GM20000 (cell line): ENCODE measurements at regions not wholly inside any gene's neighbourhood (a gene's known extent, or its start where the extent isn't known, plus 50 kb on each side); places are given as distances from the start of the nearest gene placed in this dataset.
A peak's percentile ranks its signal among the peaks of the same experiment; 100 is the strongest.

ENCODE experiments used
- DNase-seq: peaks from one replicate; pipeline ENCODE4 v3.0.0; 2012; ENCODE audit warnings: low spot score
- CTCF ChIP-seq: IDR thresholded peaks from 2 replicates; pipeline ENCODE4 v1.5.1; 2012; ENCODE audit warnings: mild to moderate bottlenecking, control low read depth; ENCODE audit errors: extremely low read depth, missing control alignments

- no peak for TF ChIP-seq CTCF
- no peak for DNase-seq
These were observed 205.7 kb upstream of the SGCD start for GRCh38 chr5:156121234-156121633.

DNA sequence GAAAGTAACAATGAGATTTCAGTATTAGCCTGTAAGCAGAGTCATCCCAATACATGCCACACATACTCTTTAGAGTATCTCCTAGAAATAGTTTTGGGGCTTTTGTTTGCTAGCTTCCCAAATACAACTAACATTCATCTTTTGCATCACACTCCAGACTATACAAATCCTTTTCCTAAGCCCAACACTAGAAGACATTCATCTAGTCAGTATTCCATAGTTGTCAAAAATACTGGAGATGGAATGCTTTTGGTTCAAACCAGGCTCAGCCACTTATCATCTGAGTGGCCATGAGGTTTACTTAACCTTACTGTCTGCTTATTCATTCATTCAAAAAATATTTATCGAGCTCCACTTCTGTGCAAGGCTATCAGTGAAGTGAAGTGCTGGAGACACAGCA lies 205.1 kb upstream of the SGCD start:
- DNase-seq, result no peak
- TF ChIP-seq CTCF, result no peak

DNA sequence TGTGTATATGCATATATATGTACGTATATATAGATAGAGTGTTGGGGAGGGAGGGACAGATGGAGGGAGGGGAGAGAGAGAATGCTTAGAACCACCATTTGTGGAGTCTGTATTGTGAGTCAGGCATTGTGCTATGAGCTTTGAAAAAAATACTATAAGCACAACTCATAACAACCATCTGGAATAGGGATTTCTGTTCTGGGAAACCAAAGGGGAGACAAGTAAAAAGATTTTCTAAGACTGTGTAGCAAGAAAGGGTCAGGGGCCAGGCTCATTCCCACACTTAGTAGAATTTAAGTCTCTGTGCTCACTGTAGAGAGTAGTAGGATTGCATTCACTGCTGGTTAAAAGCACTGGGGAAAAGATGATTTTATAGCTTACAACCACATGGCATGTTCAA lies 202.3 kb upstream of the SGCD start:
- DNase-seq, result no peak
- TF ChIP-seq CTCF, result no peak

- no peak for TF ChIP-seq CTCF
These were observed 201.8 kb upstream of the SGCD start for GRCh38 chr5:156125118-156125517.

GRCh38 chr5:156126716-156127115 lies 200.2 kb upstream of the SGCD start:
- no peak for DNase-seq
- no peak for TF ChIP-seq CTCF

More at GRCh38 chr5:156125118-156125517, 201.8 kb upstream of the SGCD start:
- DNase-seq, result no peak

DNA sequence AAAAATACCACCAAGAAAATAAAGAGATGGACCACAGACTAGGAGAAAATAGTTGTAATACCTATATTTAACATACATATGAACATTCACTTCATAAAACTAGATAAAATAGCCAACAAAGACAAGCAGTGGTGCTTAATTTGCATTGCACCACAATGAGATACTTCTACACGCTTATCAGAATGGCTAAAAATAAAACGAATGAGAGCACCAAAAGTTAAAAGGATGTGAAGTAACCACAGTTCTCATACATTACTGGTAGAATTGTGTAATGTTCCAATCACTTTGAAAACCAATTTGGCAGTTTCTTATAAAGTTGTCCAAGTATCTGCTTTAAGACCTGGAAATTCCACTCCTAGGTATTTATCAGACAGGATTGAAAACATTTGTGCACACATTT lies 198.9 kb upstream of the SGCD start:
- TF ChIP-seq CTCF, result no peak
- peak; percentile 10 for DNase-seq

GRCh38 chr5:156134216-156134615 lies 192.7 kb upstream of the SGCD start:
- TF ChIP-seq CTCF, result no peak
- DNase-seq, result no peak
